Activated naive CD8-positive, alpha-beta T cell treated with anti-CD3 and anti-CD28 coated beads for 36 hours (primary cell): ENCODE measurements at regions not wholly inside any gene's neighbourhood (a gene's known extent, or its start where the extent isn't known, plus 50 kb on each side); places are given as distances from the start of the nearest gene placed in this dataset.

Experiments
- DNase-seq: peaks from one replicate; pipeline ENCODE4 v3.0.0; 2021
- H3K27ac Mint-ChIP-seq: one replicate; pipeline ENCODE4 v1.8.0; 2022; ENCODE audit warnings: mild to moderate bottlenecking, moderate library complexity, mixed read lengths
- H3K27me3 Mint-ChIP-seq: one replicate; pipeline ENCODE4 v1.8.0; 2022; ENCODE audit warnings: mild to moderate bottlenecking, mixed read lengths
- H3K36me3 Mint-ChIP-seq: one replicate; pipeline ENCODE4 v1.8.0; 2021; ENCODE audit warnings: mild to moderate bottlenecking, mixed read lengths
- H3K4me1 Mint-ChIP-seq: one replicate; pipeline ENCODE4 v1.8.0; 2021; ENCODE audit warnings: mixed read lengths
- H3K4me3 Mint-ChIP-seq: one replicate; pipeline ENCODE4 v1.8.0; 2022; ENCODE audit warnings: mild to moderate bottlenecking, moderate library complexity, mixed read lengths
- H3K9me3 Mint-ChIP-seq: one replicate; pipeline ENCODE4 v1.8.0; 2022; ENCODE audit warnings: mixed read lengths

DNA sequence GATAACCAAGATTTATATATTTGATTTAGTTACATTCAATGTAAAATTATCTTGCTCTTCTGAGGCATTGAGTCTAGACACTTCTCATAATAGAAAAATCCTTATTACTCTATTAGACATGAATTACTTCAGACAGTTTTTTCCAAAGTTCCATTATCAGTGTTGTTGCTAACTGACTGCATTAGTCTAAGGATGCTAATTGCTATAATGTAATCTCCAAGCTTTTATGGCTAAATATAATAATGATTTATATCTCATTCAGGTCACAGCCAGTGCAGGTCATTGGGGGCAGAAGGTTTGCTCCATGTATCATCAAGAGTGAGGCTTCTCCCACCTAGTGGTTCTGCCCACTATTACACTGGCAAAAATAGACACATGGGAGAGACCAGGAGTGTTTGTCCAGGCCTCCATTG, 377.2 kb upstream of the DDI1 start:
- DNase-seq: no peak
- no peak overlapping the region for H3K4me3 Mint-ChIP-seq
- H3K4me1 Mint-ChIP-seq: no peaks in the 10 kb centered on the region
- no peaks in the 10 kb centered on the region for H3K36me3 Mint-ChIP-seq
- no peaks in the 10 kb centered on the region for H3K9me3 Mint-ChIP-seq
- H3K27ac Mint-ChIP-seq: no peak overlapping the region
- H3K27me3 Mint-ChIP-seq: no peaks in the 10 kb centered on the region

DNA sequence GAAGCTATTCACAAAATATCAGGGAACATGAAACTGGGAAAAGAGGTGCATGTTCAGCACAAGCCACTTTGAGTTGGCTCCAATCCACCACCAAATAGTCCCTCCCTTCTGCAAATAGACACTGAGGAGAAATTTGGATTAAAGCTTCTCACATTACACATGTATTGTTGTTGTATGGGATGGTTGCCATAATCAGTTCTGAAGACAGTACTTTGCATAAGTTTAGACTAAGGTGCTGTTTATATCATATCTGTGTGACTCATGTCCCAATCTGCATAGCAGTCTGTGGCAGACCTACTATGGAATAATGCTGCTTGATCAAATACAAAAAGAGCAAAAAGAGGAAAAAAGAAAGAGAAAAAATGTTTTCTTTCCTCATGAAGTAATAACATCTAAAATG, 376.7 kb upstream of the DDI1 start:
- H3K27me3 Mint-ChIP-seq: no peaks in the 10 kb centered on the region
- no peak overlapping the region for H3K4me3 Mint-ChIP-seq
- H3K4me1 Mint-ChIP-seq: no peaks in the 10 kb centered on the region
- H3K9me3 Mint-ChIP-seq: no peaks in the 10 kb centered on the region
- no peak overlapping the region for H3K27ac Mint-ChIP-seq
- no peak for DNase-seq
- no peaks in the 10 kb centered on the region for H3K36me3 Mint-ChIP-seq

- H3K36me3 Mint-ChIP-seq: no peaks in the 10 kb centered on the region
- no peak for DNase-seq
- no peak overlapping the region for H3K27ac Mint-ChIP-seq
- H3K4me1 Mint-ChIP-seq: no peaks in the 10 kb centered on the region
- no peaks in the 10 kb centered on the region for H3K27me3 Mint-ChIP-seq
- H3K4me3 Mint-ChIP-seq: no peak overlapping the region
- no peaks in the 10 kb centered on the region for H3K9me3 Mint-ChIP-seq
These were observed 375.3 kb upstream of the DDI1 start for GRCh38 chr11:103661185-103661584.

DNA sequence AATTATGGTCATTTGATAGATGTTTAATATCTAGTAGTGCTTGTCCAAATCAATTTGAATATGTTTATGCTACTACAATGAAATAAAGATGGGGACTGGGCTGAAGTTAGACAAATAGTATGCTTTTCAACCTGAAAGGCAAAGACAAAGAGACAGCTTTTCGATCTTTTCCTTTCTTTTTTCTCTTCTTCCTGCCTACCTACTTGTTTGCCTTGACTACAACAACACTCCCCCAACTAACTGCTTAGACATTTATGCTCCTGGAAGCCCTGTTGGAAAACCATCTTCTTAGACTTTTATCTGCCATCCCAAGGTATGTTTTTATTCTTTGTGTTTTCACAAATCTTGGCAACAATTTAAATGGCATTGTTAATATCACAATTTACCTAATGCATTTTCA, 374.4 kb upstream of the DDI1 start:
- no peaks in the 10 kb centered on the region for H3K36me3 Mint-ChIP-seq
- no peaks in the 10 kb centered on the region for H3K9me3 Mint-ChIP-seq
- H3K27me3 Mint-ChIP-seq: no peaks in the 10 kb centered on the region
- no peaks in the 10 kb centered on the region for H3K4me1 Mint-ChIP-seq
- H3K27ac Mint-ChIP-seq: no peak overlapping the region
- DNase-seq: no peak
- no peak overlapping the region for H3K4me3 Mint-ChIP-seq

- no peak overlapping the region for H3K27ac Mint-ChIP-seq
- H3K36me3 Mint-ChIP-seq: no peaks in the 10 kb centered on the region
- no peaks in the 10 kb centered on the region for H3K4me1 Mint-ChIP-seq
- no peaks in the 10 kb centered on the region for H3K9me3 Mint-ChIP-seq
- no peak for DNase-seq
- H3K27me3 Mint-ChIP-seq: no peaks in the 10 kb centered on the region
- H3K4me3 Mint-ChIP-seq: no peak overlapping the region
These were observed 373.6 kb upstream of the DDI1 start for GRCh38 chr11:103662880-103663279.

- H3K27me3 Mint-ChIP-seq: peaks cover 5% of the 10 kb centered on the region
- no peaks in the 10 kb centered on the region for H3K36me3 Mint-ChIP-seq
- H3K9me3 Mint-ChIP-seq: no peaks in the 10 kb centered on the region
- no peaks in the 10 kb centered on the region for H3K4me1 Mint-ChIP-seq
- no peak for DNase-seq
- H3K27ac Mint-ChIP-seq: no peak overlapping the region
- H3K4me3 Mint-ChIP-seq: no peak overlapping the region
These were observed 367.6 kb upstream of the DDI1 start for GRCh38 chr11:103668859-103669258.

- no peak for DNase-seq
- no peaks in the 10 kb centered on the region for H3K9me3 Mint-ChIP-seq
- H3K36me3 Mint-ChIP-seq: no peaks in the 10 kb centered on the region
- H3K27ac Mint-ChIP-seq: no peak overlapping the region
- peaks cover 5% of the 10 kb centered on the region for H3K27me3 Mint-ChIP-seq
- H3K4me1 Mint-ChIP-seq: no peaks in the 10 kb centered on the region
- no peak overlapping the region for H3K4me3 Mint-ChIP-seq
These were observed 365.2 kb upstream of the DDI1 start for GRCh38 chr11:103671143-103671651.

DNA sequence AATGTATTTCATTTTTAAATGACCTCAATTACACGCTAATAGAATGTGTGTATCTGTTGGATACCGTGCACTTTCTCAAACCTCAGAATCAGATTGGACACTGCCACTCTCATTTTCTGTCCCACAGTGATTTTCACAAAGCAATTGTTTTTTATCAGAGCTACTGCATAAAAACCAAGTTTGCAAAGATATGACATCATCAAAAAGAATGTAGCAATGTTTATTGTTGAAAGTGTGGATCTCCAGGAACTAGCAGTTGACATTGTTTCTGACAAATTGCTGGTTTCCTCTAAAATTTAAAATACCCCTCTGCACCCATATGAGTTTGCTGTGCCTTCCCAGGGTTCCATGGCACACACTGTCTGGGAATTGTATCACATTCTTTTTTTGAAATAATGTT, 362.7 kb upstream of the DDI1 start:
- no peaks in the 10 kb centered on the region for H3K9me3 Mint-ChIP-seq
- no peak overlapping the region for H3K4me3 Mint-ChIP-seq
- no peaks in the 10 kb centered on the region for H3K4me1 Mint-ChIP-seq
- DNase-seq: no peak
- peaks cover 5% of the 10 kb centered on the region for H3K27me3 Mint-ChIP-seq
- H3K27ac Mint-ChIP-seq: no peak overlapping the region
- no peaks in the 10 kb centered on the region for H3K36me3 Mint-ChIP-seq

- no peak overlapping the region for H3K27ac Mint-ChIP-seq
- no peaks in the 10 kb centered on the region for H3K36me3 Mint-ChIP-seq
- no peaks in the 10 kb centered on the region for H3K4me1 Mint-ChIP-seq
- H3K27me3 Mint-ChIP-seq: peaks cover 5% of the 10 kb centered on the region
- no peaks in the 10 kb centered on the region for H3K9me3 Mint-ChIP-seq
- DNase-seq: no peak
- H3K4me3 Mint-ChIP-seq: no peak overlapping the region
These were observed 360.0 kb upstream of the DDI1 start for GRCh38 chr11:103676413-103676812.

DNA sequence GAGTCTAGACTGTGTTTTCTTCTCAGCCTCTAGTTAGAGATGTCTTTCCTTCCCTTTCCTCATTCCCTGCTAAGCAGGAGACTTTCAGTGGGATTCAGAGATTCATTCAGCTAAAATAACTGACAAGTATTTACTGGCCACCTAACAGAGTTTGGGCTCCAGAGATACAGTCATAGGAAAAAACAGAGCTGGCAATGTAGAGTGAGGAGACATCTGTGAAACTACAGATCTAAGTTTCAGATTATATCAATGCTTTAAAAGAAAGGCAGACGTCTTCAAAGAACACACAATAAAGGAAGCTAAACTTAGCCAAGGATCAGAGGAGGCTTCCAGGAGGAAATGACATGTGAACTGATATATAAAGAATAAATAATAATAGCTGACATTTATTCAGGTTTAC, 355.6 kb upstream of the DDI1 start:
- no peak for DNase-seq
- H3K4me1 Mint-ChIP-seq: peaks cover 5% of the 10 kb centered on the region
- H3K9me3 Mint-ChIP-seq: no peaks in the 10 kb centered on the region
- H3K27me3 Mint-ChIP-seq: no peaks in the 10 kb centered on the region
- no peak overlapping the region for H3K4me3 Mint-ChIP-seq
- H3K27ac Mint-ChIP-seq: no peak overlapping the region
- no peaks in the 10 kb centered on the region for H3K36me3 Mint-ChIP-seq

DNA sequence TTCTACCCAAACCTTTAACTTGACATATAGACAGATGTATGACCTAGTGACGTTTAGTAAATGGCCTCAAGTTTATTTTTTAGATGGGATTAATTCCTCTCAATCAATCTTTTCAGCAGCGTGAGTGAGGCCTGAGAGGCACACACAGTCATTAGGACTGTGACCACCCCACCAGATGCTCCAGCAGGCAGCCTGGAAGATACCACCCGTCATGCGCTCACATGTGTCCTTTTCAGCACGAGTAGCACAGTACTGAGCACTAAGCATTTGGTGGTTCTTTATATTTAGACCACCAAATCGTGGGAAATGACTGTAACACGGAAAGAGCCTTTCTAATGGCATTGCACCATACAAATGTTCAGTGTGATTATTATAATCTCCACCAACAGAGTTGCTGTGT, 354.6 kb upstream of the DDI1 start:
- Mint-ChIP-seq H3K27me3 (no peaks in the 10 kb centered on the region), H3K4me1 (peaks cover 5% of the 10 kb centered on the region), H3K27ac (no peak overlapping the region), H3K36me3 (no peaks in the 10 kb centered on the region), H3K9me3 (no peaks in the 10 kb centered on the region), H3K4me3 (no peak overlapping the region)
- no peak for DNase-seq

GRCh38 chr11:103682318-103683184, 353.9 kb upstream of the DDI1 start:
- Mint-ChIP-seq H3K4me1 (peaks cover 5% of the 10 kb centered on the region), H3K27me3 (no peaks in the 10 kb centered on the region), H3K9me3 (no peaks in the 10 kb centered on the region), H3K27ac (no peak overlapping the region), H3K36me3 (no peaks in the 10 kb centered on the region), H3K4me3 (no peak overlapping the region)
- DNase-seq: peak; percentile 39

- no peak for DNase-seq
- Mint-ChIP-seq H3K9me3 (no peaks in the 10 kb centered on the region), H3K27ac (no peak overlapping the region), H3K4me3 (no peak overlapping the region), H3K27me3 (no peaks in the 10 kb centered on the region), H3K4me1 (peaks cover 5% of the 10 kb centered on the region), H3K36me3 (no peaks in the 10 kb centered on the region)
These were observed 352.9 kb upstream of the DDI1 start for GRCh38 chr11:103683576-103683975.

DNA sequence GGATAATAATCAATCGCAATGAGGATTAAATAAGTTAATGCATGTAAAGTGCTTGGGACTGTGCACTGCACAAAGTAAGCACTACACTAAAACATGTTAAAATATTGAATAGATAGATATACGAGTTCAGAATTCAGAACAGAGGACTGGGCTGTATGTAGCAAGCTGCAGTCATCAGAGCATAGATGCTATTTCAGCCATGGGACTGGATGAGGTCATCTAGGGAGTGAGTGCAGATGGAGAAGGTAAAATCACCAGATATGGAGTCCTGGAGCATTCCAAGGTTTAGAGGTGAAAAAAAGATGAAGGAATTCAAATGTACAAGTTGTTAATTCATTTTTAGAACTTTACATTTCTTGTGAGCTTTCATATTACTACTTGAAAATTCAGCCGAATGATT, 347.5 kb upstream of the DDI1 start:
- Mint-ChIP-seq H3K9me3 (no peaks in the 10 kb centered on the region), H3K4me3 (no peak overlapping the region), H3K27ac (no peak overlapping the region), H3K36me3 (no peaks in the 10 kb centered on the region), H3K4me1 (no peaks in the 10 kb centered on the region), H3K27me3 (no peaks in the 10 kb centered on the region)
- no peak for DNase-seq

GRCh38 chr11:103690356-103690755, 346.1 kb upstream of the DDI1 start:
- Mint-ChIP-seq H3K27ac (no peak overlapping the region), H3K36me3 (no peaks in the 10 kb centered on the region), H3K4me1 (no peaks in the 10 kb centered on the region), H3K4me3 (no peak overlapping the region), H3K27me3 (no peaks in the 10 kb centered on the region), H3K9me3 (no peaks in the 10 kb centered on the region)
- DNase-seq: no peak

- H3K36me3 Mint-ChIP-seq: no peaks in the 10 kb centered on the region
- DNase-seq: no peak
- no peak overlapping the region for H3K27ac Mint-ChIP-seq
- no peak overlapping the region for H3K4me3 Mint-ChIP-seq
- H3K4me1 Mint-ChIP-seq: no peaks in the 10 kb centered on the region
- H3K27me3 Mint-ChIP-seq: no peaks in the 10 kb centered on the region
- H3K9me3 Mint-ChIP-seq: peaks cover 3% of the 10 kb centered on the region
These were observed 340.3 kb upstream of the DDI1 start for GRCh38 chr11:103696123-103696522.
